RWPE1 (cell line): ENCODE measurements at regions not wholly inside any gene's neighbourhood (a gene's known extent, or its start where the extent isn't known, plus 50 kb on each side); places are given as distances from the start of the nearest gene placed in this dataset.

ENCODE experiments used
- CTCF ChIA-PET: fragments of 350-600 bp; sonication (Branson Sonifier 250); formaldehyde crosslinking; extraction: SDS; loops from one replicate; lab custom pipeline; 2021; lab: Yijun Ruan, JAX
- POLR2A ChIA-PET: fragments of 400-600 bp; formaldehyde crosslinking; extraction: SDS; loops from one replicate; lab custom pipeline; 2020; ENCODE audit warnings: antibody characterized with exemption; ENCODE audit not compliant: low non-redundant PET; lab: Yijun Ruan, JAX
- DNase-seq: peaks from one replicate; pipeline ENCODE4 v3.0.0; 2012; ENCODE audit warnings: low spot score
- H3K27ac ChIP-seq: fragments of 450-650 bp; 2 replicates; pipeline ENCODE4 v1.5.1; 2017
- TF ChIP-seq, protein P1 (sequence below): fragments of 450-650 bp; conservative IDR thresholded peaks from 2 replicates; pipeline ENCODE4 v1.5.1; 2017; ENCODE audit warnings: low read depth, mild to moderate bottlenecking

DNA sequence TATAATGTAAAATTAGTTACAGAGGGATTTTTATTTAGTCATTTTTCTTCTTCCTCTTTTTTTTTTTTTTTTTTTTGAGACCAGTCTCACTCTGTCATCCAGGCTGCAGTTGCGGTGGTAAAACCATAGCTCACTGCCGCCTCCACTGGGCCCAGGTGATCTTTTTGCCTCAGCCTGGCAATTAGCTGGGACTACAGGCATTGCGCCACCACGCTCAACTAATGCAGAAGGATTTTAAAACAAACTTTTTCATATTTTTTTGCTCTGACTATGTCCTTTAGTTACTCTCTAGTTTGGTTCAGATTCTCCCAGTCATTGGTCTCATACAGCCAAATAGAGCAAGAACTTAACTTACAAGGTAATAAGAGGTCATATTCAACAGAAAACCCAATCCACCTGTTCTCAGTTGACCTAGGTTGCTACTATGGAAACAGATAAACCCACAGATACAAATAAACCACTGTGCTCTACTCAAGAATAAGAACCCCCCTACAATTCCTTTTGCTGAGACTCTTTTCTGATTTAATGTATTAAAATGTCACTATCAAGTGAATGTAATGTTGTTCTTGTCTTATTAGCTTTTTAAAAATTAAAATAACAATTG lies 50.1 kb upstream of the TTC39B start:
- ChIA-PET CTCF (interaction anchor here (0.9 kb wide), 1 partner anchor 35 kb away, joined by 4 read pairs; no protein-coding TSS in a partner anchor), POLR2A (no interaction called here)
- DNase-seq: no peak
- TF ChIP-seq, protein P1, sequence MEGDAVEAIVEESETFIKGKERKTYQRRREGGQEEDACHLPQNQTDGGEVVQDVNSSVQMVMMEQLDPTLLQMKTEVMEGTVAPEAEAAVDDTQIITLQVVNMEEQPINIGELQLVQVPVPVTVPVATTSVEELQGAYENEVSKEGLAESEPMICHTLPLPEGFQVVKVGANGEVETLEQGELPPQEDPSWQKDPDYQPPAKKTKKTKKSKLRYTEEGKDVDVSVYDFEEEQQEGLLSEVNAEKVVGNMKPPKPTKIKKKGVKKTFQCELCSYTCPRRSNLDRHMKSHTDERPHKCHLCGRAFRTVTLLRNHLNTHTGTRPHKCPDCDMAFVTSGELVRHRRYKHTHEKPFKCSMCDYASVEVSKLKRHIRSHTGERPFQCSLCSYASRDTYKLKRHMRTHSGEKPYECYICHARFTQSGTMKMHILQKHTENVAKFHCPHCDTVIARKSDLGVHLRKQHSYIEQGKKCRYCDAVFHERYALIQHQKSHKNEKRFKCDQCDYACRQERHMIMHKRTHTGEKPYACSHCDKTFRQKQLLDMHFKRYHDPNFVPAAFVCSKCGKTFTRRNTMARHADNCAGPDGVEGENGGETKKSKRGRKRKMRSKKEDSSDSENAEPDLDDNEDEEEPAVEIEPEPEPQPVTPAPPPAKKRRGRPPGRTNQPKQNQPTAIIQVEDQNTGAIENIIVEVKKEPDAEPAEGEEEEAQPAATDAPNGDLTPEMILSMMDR: no peak
- no peak overlapping the region for H3K27ac ChIP-seq
